ENCODE measurements at regions not wholly inside any gene's neighbourhood (a gene's known extent, or its start where the extent isn't known, plus 50 kb on each side); places are given as distances from the start of the nearest gene placed in this dataset.

GRCh38 chr11:82003671-82004515 is 729.8 kb downstream of the FAM181B start:
- TF ChIP-seq, protein P1, sequence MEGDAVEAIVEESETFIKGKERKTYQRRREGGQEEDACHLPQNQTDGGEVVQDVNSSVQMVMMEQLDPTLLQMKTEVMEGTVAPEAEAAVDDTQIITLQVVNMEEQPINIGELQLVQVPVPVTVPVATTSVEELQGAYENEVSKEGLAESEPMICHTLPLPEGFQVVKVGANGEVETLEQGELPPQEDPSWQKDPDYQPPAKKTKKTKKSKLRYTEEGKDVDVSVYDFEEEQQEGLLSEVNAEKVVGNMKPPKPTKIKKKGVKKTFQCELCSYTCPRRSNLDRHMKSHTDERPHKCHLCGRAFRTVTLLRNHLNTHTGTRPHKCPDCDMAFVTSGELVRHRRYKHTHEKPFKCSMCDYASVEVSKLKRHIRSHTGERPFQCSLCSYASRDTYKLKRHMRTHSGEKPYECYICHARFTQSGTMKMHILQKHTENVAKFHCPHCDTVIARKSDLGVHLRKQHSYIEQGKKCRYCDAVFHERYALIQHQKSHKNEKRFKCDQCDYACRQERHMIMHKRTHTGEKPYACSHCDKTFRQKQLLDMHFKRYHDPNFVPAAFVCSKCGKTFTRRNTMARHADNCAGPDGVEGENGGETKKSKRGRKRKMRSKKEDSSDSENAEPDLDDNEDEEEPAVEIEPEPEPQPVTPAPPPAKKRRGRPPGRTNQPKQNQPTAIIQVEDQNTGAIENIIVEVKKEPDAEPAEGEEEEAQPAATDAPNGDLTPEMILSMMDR (IDR thresholded peaks at IDR 0.05; ENCODE audit: insufficient read depth, low read length, poor library complexity, severe bottlenecking) = no peak
- DNase-seq (ENCODE audit: low read depth) = peak; percentile 5
- no peaks in the 10 kb centered on the region for H3K36me3 ChIP-seq (ENCODE audit: control insufficient read depth, insufficient read depth, low read length)
- no peaks in the 10 kb centered on the region for H3K27me3 ChIP-seq (ENCODE audit: control insufficient read depth, insufficient read depth, low read length)
- H3K4me3 ChIP-seq (ENCODE audit: low read depth, low read length) = no peak overlapping the region

- H3K36me3 ChIP-seq (ENCODE audit: control insufficient read depth, insufficient read depth, low read length) = no peaks in the 10 kb centered on the region
- H3K27me3 ChIP-seq (ENCODE audit: control insufficient read depth, insufficient read depth, low read length) = no peaks in the 10 kb centered on the region
- TF ChIP-seq, protein P1 (IDR thresholded peaks at IDR 0.05; ENCODE audit: insufficient read depth, low read length, poor library complexity, severe bottlenecking) = no peak
- DNase-seq (ENCODE audit: low read depth) = no peak
- H3K4me3 ChIP-seq (ENCODE audit: low read depth, low read length) = no peak overlapping the region
Measured at GRCh38 chr11:82003024-82003423, 730.6 kb downstream of the FAM181B start.

DNA sequence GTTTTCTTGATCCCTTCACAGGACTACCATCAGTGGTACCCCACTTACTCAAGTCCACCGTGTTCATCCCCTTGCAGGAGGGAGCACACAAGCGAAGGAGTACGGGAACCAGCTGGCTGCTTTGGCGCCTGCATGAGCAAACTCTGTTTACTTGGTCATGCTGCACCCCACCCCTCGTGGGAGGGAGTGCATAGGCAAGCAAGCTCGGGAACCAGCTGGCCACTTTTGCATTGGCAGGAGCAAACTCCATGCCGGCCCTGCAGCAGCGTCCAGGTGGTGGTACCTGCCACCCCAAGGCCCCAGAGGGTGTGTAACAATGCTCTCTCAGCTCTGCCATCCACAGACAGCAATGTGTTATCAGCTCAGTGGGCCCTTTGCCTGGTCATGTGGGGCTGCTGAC is 737.8 kb downstream of the FAM181B start:
- DNase-seq (ENCODE audit: low read depth) = no peak
- no peaks in the 10 kb centered on the region for H3K27me3 ChIP-seq (ENCODE audit: control insufficient read depth, insufficient read depth, low read length)
- no peaks in the 10 kb centered on the region for H3K36me3 ChIP-seq (ENCODE audit: control insufficient read depth, insufficient read depth, low read length)
- TF ChIP-seq, protein P1 (IDR thresholded peaks at IDR 0.05; ENCODE audit: insufficient read depth, low read length, poor library complexity, severe bottlenecking) = no peak
- no peak overlapping the region for H3K4me3 ChIP-seq (ENCODE audit: low read depth, low read length)

GRCh38 chr11:81993755-81994154 is 739.9 kb downstream of the FAM181B start:
- Histone ChIP-seq H3K4me3 (ENCODE audit: low read depth, low read length) (no peak overlapping the region), H3K27me3 (ENCODE audit: control insufficient read depth, insufficient read depth, low read length) (no peaks in the 10 kb centered on the region), H3K36me3 (ENCODE audit: control insufficient read depth, insufficient read depth, low read length) (no peaks in the 10 kb centered on the region)
- DNase-seq (ENCODE audit: low read depth) = no peak
- TF ChIP-seq, protein P1 (IDR thresholded peaks at IDR 0.05; ENCODE audit: insufficient read depth, low read length, poor library complexity, severe bottlenecking) = no peak

DNA sequence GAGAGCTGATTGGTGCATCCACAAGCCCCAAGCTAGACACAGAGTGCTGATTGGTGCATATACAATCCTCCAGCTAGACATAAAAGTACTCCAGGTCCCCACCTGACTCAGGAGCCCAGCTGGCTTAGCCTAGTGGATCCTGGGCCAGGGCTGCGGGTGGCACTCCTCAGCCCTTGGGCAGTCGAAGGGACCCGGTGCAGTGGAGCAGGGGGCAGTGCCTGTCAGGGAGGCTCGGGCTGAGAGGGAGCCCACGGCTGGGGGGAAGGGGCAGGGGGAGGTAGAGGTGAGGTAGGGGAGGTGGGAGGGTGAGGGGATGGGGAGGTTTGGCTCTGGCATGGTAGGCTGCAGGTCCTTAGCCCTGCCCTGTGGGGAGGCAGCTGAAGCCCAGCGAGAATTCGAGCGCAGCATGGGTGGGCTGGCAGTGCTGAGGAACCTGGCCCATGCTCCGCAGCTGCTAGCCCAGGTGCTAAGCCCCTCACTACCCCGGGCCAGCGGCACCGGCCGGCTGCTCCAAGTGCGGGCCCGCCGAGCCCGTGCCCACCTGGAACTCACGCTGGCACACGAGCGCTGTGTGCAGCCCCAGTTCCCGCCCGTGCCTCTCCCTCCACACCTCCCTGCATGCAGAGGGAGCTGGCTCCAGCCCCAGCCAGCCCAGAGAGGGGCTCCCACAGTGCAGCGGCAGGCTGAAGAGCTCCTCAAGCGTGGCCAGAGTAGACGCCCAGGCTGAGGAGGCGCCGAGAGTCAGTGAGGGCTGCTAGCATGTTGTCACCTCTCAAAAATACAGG is 742.8 kb downstream of the FAM181B start:
- Histone ChIP-seq H3K36me3 (ENCODE audit: control insufficient read depth, insufficient read depth, low read length) (no peaks in the 10 kb centered on the region), H3K27me3 (ENCODE audit: control insufficient read depth, insufficient read depth, low read length) (no peaks in the 10 kb centered on the region), H3K4me3 (ENCODE audit: low read depth, low read length) (no peak overlapping the region)
- TF ChIP-seq, protein P1 (IDR thresholded peaks at IDR 0.05; ENCODE audit: insufficient read depth, low read length, poor library complexity, severe bottlenecking) = no peak
- DNase-seq (ENCODE audit: low read depth) = no peak
